ENCODE measurements at regions not wholly inside any gene's neighbourhood (a gene's known extent, or its start where the extent isn't known, plus 50 kb on each side); places are given as distances from the start of the nearest gene placed in this dataset.

DNA sequence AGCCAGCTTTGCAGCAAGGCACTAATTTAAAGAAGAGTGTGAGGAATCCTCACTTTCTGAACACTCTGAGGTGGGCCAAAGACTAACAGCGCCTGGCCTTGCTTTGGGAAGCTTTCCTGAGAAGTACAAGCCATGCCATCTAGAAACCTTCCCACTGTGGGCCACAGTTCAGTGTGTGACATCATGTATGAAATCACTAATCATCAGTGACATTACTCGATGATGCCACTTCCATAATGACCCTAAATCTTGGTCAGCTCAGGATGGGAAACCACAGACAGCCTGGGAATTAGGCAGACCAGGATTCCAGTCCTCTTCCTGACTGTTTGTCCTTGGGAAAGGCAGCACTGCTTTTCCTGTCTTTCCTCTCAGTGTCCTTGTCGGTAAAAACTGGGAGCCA, 54.2 kb upstream of the HSPA9 start:
- FAIRE-seq (no peak), DNase-seq (ENCODE audit: insufficient read length, low spot score) (no peak)

DNA sequence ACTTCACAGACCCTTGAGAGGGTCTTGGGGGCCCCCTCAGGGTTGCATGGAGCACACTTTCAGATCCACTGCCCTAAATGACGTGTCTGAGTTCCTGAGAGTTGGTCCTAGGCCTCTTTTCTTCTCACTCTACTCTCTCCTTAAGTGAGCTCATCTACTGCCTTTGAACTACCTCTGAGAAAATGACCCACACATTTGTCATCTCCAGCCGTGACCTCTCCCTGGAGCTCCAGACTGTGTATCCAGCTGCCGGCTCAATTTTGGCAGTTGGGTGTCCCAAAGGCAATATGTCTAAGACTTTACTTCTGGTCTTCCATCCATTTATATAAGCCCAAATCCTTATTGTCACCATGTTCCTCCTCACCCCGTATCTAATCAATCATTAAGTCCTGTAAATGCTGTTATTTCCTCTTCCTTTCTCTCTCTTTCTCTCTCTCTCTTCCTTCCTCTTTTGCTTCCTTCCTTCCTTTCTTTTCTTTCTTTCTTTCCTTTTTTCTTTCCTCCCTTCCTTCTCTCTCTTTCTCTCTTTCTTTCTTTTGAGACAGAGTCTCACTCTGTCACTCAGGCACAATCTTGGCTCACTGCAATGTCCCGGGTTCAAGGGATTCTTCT, 51.2 kb upstream of the HSPA9 start:
- no peak for FAIRE-seq
- DNase-seq (ENCODE audit: insufficient read length, low spot score): no peak

DNA sequence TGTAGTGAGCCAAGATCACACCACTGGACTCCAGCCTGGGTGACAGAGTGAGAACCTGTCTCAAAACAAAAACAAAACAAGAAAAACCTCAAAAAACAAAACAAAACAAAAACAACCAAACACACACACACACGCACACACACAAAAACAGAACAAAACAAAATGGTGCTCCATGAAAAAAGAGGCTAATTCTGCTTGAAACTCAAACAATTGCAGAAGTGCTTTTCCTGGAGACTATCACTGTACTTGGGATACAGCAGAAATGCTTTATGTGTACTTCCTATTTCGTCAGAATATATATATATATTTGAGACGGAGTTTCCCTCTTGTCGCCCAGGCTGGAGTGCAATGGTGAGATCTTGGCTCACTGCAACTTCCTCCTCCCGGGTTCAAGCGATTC, 49.9 kb upstream of the HSPA9 start:
- FAIRE-seq (no peak), DNase-seq (ENCODE audit: insufficient read length, low spot score) (no peak)

Data from GM19239 (cell line).